GM21576 (cell line): ENCODE measurements at regions not wholly inside any gene's neighbourhood (a gene's known extent, or its start where the extent isn't known, plus 50 kb on each side); places are given as distances from the start of the nearest gene placed in this dataset.

ENCODE experiments used
- ATAC-seq: cut with Tn5 transposase; IDR thresholded peaks from one replicate; pipeline ENCODE4 v1.9.1; 2021; ENCODE audit warnings: mild to moderate bottlenecking, moderate library complexity; ENCODE audit not compliant: unreplicated experiment

DNA sequence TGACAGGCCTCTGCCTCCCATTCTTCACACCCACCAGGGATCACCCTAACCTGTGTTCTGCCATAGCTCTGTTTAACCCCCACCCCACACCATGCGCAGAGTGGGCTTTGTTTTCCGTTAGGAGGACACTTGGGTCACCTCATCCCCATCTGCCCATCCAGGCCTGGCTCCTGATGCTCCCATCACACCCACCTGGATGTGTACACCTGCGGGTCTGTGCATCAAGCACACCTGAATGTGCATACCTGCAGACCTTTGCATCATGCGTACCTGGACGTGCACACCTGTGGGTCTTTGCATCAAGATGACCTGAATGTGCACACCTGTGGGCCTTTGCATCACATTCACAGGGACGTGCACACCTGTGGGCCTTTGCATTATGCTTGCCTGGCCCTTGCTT is 835.8 kb upstream of the TMEM132C start:
- ATAC-seq, result no peak

GRCh38 chr12:127431594-127431993 is 835.4 kb upstream of the TMEM132C start:
- no peak for ATAC-seq

GRCh38 chr12:127435439-127435838 is 831.5 kb upstream of the TMEM132C start:
- ATAC-seq, result no peak

DNA sequence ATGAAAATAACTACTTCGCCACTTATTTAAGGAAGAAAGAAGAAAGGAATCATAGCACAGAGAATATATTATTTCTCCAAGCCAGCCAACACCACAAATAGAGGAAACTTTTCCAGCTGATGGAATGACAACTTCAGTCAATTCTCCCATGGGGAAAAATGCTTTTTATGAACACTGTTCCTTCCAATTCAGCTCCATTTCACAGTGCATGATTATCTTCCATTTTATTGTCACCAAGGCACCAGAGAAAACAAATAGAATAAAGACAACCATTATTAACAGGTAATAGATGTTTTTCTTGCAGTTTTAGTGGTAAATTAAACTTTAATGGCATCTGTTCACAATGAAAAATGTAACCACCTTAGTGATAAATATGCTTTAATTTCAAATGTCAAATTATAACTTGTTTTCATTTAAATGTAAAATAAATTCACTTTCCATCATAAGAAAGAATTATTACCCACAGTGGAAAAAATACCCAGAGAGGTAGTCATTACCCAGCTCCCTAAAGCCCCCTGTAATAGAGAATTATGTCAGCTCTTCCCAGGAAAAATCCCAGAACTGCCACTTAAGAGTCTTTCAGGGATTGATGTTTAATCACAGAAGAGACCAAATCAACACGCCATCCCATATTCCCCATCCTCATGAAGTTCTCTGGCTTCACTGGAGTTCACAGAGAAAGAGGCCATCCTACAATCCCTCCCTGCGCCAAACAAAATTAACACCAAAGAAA is 828.3 kb upstream of the TMEM132C start:
- no peak for ATAC-seq

- no peak for ATAC-seq
Observed at GRCh38 chr12:127445581-127446139, 821.3 kb upstream of the TMEM132C start.

DNA sequence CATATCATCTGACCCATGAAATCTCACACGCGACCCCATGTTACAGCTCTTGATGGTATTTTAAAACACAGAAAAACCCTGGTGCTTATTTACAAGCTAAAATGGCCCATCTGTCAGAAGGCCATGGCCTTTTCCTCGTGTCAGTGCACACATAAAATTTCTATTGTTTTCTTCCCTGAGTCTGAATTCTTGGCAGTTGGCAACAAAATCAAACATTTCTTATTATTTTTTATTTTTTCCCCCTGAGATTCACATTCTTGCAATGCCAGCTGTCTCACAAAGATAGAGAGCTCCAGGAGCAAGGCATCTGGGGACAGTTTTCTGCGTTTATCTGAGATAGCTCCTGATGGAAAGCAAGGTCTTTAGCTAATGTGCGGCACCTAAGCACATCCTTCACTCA is 818.1 kb upstream of the TMEM132C start:
- no peak for ATAC-seq

DNA sequence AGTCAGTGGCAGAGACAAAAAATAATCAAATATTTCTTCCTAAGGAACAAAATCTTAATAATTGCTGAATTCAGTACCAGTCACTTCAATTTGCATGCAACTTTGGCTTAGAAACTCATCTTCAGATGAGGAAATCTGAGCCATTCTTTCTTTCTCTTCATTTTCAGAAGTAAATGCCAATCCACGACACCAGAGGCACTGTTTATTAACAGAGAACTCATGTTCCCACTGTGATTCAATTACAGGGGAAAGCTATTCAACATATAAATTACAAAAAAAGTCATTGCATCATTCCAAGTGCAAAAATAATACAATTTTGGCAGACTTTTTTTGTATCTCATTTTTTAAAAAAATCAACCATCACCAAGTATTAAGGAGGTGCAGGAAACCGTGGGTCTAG is 816.1 kb upstream of the TMEM132C start:
- ATAC-seq, result no peak

- no peak for ATAC-seq
Observed at GRCh38 chr12:127455347-127456265, 811.4 kb upstream of the TMEM132C start.

DNA sequence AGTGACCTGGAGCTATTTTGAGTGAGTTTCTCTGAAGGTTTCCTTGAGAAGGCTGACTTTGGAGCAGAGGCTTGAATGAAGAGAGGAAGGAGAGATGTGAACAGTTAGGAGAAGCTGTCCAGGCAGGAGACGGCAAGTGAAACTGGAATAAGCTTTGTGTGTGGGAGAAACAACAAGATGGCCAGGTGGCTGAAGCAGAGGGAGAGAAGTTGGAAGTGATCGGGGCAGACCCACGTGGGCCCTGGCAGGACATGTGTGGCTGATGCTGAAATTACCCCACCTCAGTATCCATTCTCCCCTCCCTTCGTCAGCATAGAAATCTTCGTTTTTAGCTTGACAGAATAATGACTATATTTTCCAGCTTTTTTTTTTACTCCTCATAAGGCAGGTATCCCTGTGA is 809.2 kb upstream of the TMEM132C start:
- ATAC-seq, result no peak

GRCh38 chr12:127459166-127459565 is 807.8 kb upstream of the TMEM132C start:
- ATAC-seq, result no peak

GRCh38 chr12:127459687-127460086 is 807.3 kb upstream of the TMEM132C start:
- no peak for ATAC-seq

DNA sequence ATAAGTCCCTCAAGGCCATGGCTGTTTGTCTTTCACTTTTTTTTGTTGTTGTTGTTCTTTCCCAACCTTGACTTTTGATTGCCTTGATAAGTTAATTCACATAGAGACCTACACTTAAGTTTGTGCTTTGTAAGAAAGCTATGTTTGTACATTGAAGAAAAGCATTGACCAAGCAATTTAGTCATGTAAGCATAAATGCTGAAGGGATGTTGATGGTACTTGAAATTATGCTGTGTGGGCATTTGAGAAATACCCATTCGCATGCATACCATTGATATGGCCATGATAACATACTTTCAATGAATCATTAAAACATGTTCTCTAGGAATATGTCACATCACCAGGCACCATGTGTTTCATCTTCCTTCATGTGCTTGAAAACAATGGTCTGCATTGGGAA is 803.7 kb upstream of the TMEM132C start:
- ATAC-seq, result no peak

DNA sequence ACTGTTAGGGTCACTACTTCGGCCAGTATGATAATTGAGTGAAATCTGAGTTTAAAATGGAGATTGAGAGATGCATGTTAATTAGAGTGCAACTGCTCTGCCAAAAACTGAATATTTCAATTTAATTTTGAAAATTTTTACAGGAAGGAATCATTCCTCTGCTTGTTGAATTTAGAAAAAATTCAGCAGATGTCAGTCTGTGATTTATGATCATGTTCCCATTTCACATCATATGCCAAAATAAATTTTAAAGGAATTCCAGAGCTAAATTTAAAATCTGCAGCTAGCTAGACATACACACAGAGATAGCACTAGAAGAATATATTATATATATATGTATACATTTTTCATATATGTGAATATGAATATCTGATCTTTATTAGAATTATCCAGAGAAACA is 797.6 kb upstream of the TMEM132C start:
- ATAC-seq, result no peak

GRCh38 chr12:127473766-127474165 is 793.2 kb upstream of the TMEM132C start:
- no peak for ATAC-seq

- no peak for ATAC-seq
Observed at GRCh38 chr12:127479256-127479655, 787.7 kb upstream of the TMEM132C start.

GRCh38 chr12:127480775-127481314 is 786.1 kb upstream of the TMEM132C start:
- no peak for ATAC-seq

GRCh38 chr12:127482950-127483349 is 784.0 kb upstream of the TMEM132C start:
- ATAC-seq, result no peak

- ATAC-seq, result no peak
Observed at GRCh38 chr12:127485528-127485927, 781.4 kb upstream of the TMEM132C start.

DNA sequence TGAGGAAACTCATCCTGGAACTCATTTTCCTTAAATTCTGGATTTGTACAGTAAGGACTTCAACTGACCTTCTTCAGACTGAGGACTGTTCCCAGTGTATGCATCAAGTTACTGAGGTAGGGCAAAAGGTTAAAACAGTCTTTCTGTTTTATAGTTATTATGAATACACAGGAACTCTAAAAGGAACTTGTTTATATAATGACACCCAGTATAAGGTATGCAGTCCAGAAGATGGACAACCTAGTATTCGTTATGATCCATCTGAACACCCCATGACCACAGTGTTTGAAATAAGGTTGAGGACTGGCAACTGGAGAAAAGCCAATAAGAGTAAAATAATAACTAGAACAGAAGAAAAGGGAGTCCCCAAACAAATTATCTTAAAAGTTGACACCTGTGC is 779.9 kb upstream of the TMEM132C start:
- no peak for ATAC-seq

- no peak for ATAC-seq
Observed at GRCh38 chr12:127489061-127489460, 777.9 kb upstream of the TMEM132C start.
